Subcutaneous abdominal adipose tissue (tissue), 5 donors: ENCODE measurements at regions not wholly inside any gene's neighbourhood (a gene's known extent, or its start where the extent isn't known, plus 50 kb on each side); places are given as distances from the start of the nearest gene placed in this dataset.
"Not testable (repeated sequence)": the region's sequence is repeated elsewhere in the genome, so short reads cannot be mapped to it uniquely, and the experiment has no call there.

ENCODE experiments used
- H3K27ac ChIP-seq: one replicate; pipeline ENCODE4 v1.7.0; 2013; ENCODE audit warnings: low read depth, mild to moderate bottlenecking, inconsistent platforms, low read length, moderate library complexity
- H3K27me3 ChIP-seq, 5 donors: one replicate each; pipeline ENCODE4 v1.7.0; 2013; ENCODE audit warnings: low read length in 5 of 5, inconsistent platforms in 1 of 5; ENCODE audit not compliant: control insufficient read depth in 5 of 5, insufficient read depth in 4 of 5
- H3K36me3 ChIP-seq, 5 donors: one replicate each; pipeline ENCODE4 v1.7.0; 2013; ENCODE audit warnings: low read length in 5 of 5; ENCODE audit not compliant: control insufficient read depth in 5 of 5, insufficient read depth in 5 of 5
- H3K4me1 ChIP-seq, 5 donors: one replicate each; pipeline ENCODE4 v1.7.0; 2013; ENCODE audit warnings: low read length in 5 of 5, mild to moderate bottlenecking in 3 of 5, moderate library complexity in 1 of 5; ENCODE audit not compliant: control insufficient read depth in 5 of 5, insufficient read depth in 5 of 5
- H3K4me3 ChIP-seq, 5 donors: one replicate each; pipeline ENCODE4 v1.7.0; 2013; ENCODE audit warnings: low read length in 5 of 5, low read depth in 1 of 5
- H3K9ac ChIP-seq, 5 donors: one replicate each; pipeline ENCODE4 v1.7.0; 2013; ENCODE audit warnings: low read length in 5 of 5, mild to moderate bottlenecking in 4 of 5, moderate library complexity in 3 of 5
- H3K9me3 ChIP-seq, 5 donors: one replicate each; pipeline ENCODE4 v1.7.0; 2013; ENCODE audit warnings: low read length in 5 of 5; ENCODE audit not compliant: control insufficient read depth in 5 of 5
- donor health status: healthy.
- donor health status: healthy.
- donor health status: healthy.
- donor health status: healthy.
- donor health status: healthy.

DNA sequence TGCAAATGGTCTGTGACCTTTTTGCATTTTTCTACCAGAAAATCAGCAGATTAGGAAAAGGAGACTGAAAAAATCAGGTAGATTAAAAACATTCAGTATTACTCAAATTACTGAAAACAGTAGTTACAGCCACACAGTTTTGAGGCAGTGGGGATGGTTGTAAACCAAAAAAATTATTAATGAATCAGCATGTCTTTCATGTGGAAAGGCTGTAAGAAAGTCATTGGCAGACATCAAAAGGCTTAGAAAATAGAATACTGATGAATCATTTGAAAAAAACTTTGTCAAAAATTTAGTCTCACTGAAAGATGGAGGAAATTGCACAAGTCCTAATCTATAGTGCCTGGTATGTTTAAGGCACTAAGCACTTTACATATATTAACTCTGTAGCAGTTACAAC is 133.9 kb upstream of the GCFC2 start:
- Histone ChIP-seq H3K9me3 (no peaks in the 10 kb centered on the region), H3K27me3 (no peaks in the 10 kb centered on the region), H3K9ac (no peak overlapping the region), H3K27ac (no peak overlapping the region), H3K4me1 (no peaks in the 10 kb centered on the region), H3K4me3 (no peak overlapping the region), H3K36me3 (no peaks in the 10 kb centered on the region)

GRCh38 chr2:75834588-75834987 is 123.9 kb upstream of the GCFC2 start:
- H3K36me3 ChIP-seq, H3K9me3 ChIP-seq, H3K4me3 ChIP-seq, H3K27ac ChIP-seq, H3K4me1 ChIP-seq, H3K9ac ChIP-seq, H3K27me3 ChIP-seq: not testable (repeated sequence)

DNA sequence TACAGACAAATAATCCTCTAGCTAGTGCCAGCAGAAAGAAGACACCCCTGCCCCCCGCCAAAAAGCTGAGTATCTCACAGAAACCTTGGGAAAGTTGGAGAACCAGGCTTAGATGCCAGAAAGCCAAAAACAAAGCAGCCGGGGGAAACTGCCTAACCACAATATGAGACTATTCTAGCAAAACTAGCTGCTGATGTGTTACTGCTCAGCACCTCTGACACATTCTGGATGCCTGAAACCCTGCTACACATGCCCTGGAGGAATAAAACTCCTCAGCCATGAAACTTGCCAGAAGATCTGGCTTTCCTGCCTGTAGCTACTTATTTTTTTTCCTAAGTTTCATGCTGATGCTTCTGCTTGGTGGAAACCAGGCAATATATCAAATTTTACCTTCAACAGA is 122.7 kb upstream of the GCFC2 start:
- no peak overlapping the region for H3K9ac ChIP-seq
- no peaks in the 10 kb centered on the region for H3K4me1 ChIP-seq
- peaks cover 0 to 3% (median 0%) of the 10 kb centered on the region in 5 donors for H3K27me3 ChIP-seq
- H3K9me3 ChIP-seq, result no peaks in the 10 kb centered on the region
- no peaks in the 10 kb centered on the region for H3K36me3 ChIP-seq
- no peak overlapping the region for H3K27ac ChIP-seq
- H3K4me3 ChIP-seq, result no peak overlapping the region

DNA sequence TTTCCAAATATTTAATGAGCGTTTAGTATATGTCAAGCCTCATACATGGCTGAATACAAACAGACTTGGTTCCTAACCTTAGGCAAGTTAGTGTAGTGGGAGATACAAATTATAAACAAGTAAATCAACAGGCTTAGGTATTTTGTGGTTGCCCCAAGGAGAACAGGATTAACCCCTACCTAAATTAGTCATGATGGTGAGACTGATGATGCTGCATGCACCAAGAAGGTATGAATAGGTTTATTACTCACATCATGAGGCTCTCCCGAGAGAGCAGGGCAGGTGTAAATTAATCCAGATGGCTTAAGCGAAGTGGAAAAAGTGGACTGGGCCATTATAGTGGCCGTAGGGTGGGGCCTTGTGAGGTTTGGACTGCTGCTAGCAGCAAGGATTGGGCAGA is 118.1 kb upstream of the GCFC2 start:
- no peaks in the 10 kb centered on the region for H3K4me1 ChIP-seq
- H3K9ac ChIP-seq, result no peak overlapping the region
- no peaks in the 10 kb centered on the region for H3K36me3 ChIP-seq
- peaks cover 0 to 3% (median 2%) of the 10 kb centered on the region in 5 donors for H3K9me3 ChIP-seq
- no peak overlapping the region for H3K4me3 ChIP-seq
- no peak overlapping the region for H3K27ac ChIP-seq
- no peaks in the 10 kb centered on the region for H3K27me3 ChIP-seq

- not testable (repeated sequence) for H3K4me3 ChIP-seq, H3K9ac ChIP-seq, H3K27ac ChIP-seq, H3K36me3 ChIP-seq, H3K4me1 ChIP-seq, H3K27me3 ChIP-seq, H3K9me3 ChIP-seq
Observed at GRCh38 chr2:75823515-75823914, 112.8 kb upstream of the GCFC2 start.

DNA sequence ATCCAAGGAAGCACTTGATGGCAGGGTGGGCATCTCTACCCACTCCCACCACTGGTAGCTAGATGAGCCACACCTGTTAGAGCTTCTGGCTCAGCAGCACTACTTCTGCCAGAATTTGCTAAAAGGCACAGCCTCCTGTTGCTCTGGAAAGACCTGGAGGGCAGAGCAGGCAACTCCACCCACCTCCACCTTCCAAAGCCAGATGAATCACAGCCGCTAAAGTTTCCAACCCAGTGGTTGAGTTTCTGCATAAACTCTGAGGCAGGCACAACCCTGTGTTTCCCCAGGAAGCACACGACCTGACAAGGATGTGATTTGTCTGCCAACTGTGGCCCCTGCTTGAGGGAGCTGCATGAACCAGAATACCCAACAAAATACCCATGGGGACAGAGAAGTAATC is 111.6 kb upstream of the GCFC2 start:
- no peaks in the 10 kb centered on the region for H3K36me3 ChIP-seq
- no peak overlapping the region for H3K4me3 ChIP-seq
- H3K9me3 ChIP-seq, result peaks cover 0 to 7% (median 3%) of the 10 kb centered on the region in 5 donors
- H3K4me1 ChIP-seq, result no peaks in the 10 kb centered on the region
- H3K9ac ChIP-seq, result no peak overlapping the region
- H3K27ac ChIP-seq, result no peak overlapping the region
- peaks cover 0 to 4% (median 0%) of the 10 kb centered on the region in 5 donors for H3K27me3 ChIP-seq

DNA sequence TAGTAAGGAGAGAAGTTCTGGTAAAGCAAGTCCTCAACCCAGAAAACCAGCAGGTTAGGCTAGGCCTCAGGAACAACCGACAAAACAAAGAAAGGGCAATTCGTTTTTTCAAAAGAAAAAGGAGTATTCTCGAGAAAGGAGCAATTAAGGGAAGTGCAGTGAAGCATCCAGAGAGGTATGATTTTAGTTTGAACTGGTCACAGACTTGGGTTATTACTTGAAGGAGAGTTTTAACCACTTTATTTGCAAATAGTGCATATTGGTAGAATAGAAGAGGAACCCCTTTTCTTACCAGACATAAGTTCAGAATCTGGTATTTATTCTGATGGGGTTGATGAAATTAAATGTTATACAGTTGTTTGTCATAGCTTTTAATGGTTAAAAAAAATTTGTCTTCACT is 110.0 kb upstream of the GCFC2 start:
- no peak overlapping the region for H3K9ac ChIP-seq
- peaks cover 0 to 4% (median 0%) of the 10 kb centered on the region in 5 donors for H3K27me3 ChIP-seq
- no peaks in the 10 kb centered on the region for H3K4me1 ChIP-seq
- H3K9me3 ChIP-seq, result peaks cover 0 to 7% (median 3%) of the 10 kb centered on the region in 5 donors
- no peaks in the 10 kb centered on the region for H3K36me3 ChIP-seq
- no peak overlapping the region for H3K27ac ChIP-seq
- no peak overlapping the region for H3K4me3 ChIP-seq

GRCh38 chr2:75810611-75811330 is 100.1 kb upstream of the GCFC2 start:
- H3K9me3 ChIP-seq, result no peaks in the 10 kb centered on the region

GRCh38 chr2:75808793-75809535 is 98.2 kb upstream of the GCFC2 start:
- no peak overlapping the region for H3K27ac ChIP-seq
- H3K4me3 ChIP-seq, result no peak overlapping the region
- H3K36me3 ChIP-seq, result no peaks in the 10 kb centered on the region
- no peak overlapping the region for H3K9ac ChIP-seq
- no peaks in the 10 kb centered on the region for H3K9me3 ChIP-seq
- H3K4me1 ChIP-seq, result no peaks in the 10 kb centered on the region
- H3K27me3 ChIP-seq, result peaks cover 0 to 4% (median 0%) of the 10 kb centered on the region in 5 donors

More at GRCh38 chr2:75810611-75811330, 100.1 kb upstream of the GCFC2 start:
- no peak overlapping the region for H3K9ac ChIP-seq
- no peaks in the 10 kb centered on the region for H3K36me3 ChIP-seq
- H3K27me3 ChIP-seq, result peaks cover 0 to 4% (median 0%) of the 10 kb centered on the region in 5 donors
- no peaks in the 10 kb centered on the region for H3K4me1 ChIP-seq
- no peak overlapping the region for H3K27ac ChIP-seq
- H3K4me3 ChIP-seq, result no peak overlapping the region

DNA sequence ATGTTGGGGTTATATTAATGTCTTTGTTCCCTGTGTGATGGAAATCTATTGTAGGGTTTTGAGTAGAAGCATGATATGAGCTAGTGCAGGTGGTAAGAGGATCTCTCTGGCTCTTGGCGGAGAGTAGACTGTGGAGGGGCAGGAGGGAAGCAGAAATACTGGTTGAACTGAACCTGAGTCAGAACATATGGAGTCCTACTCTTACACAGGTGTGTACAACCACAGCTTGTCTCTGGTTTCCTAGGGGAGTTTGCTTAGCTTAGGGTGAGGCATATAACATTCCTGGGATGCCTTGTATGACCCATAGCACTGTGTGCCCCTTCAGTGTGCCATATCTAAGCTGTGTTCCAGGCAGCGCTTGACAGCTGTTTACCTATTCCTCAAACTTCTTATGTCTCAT is 97.3 kb upstream of the GCFC2 start:
- no peaks in the 10 kb centered on the region for H3K4me1 ChIP-seq
- no peak overlapping the region for H3K27ac ChIP-seq
- H3K27me3 ChIP-seq, result peaks cover 0 to 4% (median 0%) of the 10 kb centered on the region in 5 donors
- H3K9me3 ChIP-seq, result no peaks in the 10 kb centered on the region
- no peak overlapping the region for H3K9ac ChIP-seq
- H3K4me3 ChIP-seq, result no peak overlapping the region
- H3K36me3 ChIP-seq, result no peaks in the 10 kb centered on the region
